Activated CD8-positive, alpha-beta memory T cell treated with anti-CD3 and anti-CD28 coated beads for 48 hours (primary cell): ENCODE measurements at regions not wholly inside any gene's neighbourhood (a gene's known extent, or its start where the extent isn't known, plus 50 kb on each side); places are given as distances from the start of the nearest gene placed in this dataset.
"Not testable (repeated sequence)": the region's sequence is repeated elsewhere in the genome, so short reads cannot be mapped to it uniquely, and the experiment has no call there.

Source experiments
- DNase-seq, 3 experiments: peaks; one replicate each; pipeline ENCODE4 v3.0.0-alpha.2; 2020; ENCODE audit warnings: low read depth in 2 of 3, low spot score in 2 of 3

DNA sequence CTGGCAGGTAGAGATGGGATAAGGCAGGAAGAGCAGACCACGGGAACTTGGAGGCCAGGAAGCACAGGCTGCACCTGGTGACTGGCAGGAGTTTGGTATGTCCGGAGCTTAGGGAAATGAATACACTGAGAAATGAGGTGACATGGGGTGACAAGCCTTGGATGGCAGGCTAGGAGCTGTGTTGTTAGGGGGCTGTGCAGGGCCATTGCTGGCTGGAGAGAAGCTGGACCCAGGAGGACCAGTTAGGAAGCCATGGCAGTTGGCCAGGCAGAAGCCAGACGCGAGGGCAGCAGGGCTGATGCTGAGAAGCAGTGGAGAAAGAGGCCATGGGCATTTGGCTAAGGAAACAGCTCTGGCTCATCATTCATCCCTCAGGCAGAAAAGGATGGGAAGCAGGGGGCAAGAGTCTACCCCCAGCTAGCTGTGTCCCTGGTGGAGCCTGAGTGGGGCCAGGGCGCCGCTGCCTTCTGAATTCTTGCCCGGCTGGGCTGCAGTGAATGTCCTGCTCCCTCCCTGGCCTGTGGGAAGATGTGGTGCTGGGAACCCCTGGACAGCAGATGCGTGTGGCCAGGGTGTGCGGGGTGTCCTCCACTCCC, 255.8 kb downstream of the FAM43A start:
- no peak for DNase-seq

DNA sequence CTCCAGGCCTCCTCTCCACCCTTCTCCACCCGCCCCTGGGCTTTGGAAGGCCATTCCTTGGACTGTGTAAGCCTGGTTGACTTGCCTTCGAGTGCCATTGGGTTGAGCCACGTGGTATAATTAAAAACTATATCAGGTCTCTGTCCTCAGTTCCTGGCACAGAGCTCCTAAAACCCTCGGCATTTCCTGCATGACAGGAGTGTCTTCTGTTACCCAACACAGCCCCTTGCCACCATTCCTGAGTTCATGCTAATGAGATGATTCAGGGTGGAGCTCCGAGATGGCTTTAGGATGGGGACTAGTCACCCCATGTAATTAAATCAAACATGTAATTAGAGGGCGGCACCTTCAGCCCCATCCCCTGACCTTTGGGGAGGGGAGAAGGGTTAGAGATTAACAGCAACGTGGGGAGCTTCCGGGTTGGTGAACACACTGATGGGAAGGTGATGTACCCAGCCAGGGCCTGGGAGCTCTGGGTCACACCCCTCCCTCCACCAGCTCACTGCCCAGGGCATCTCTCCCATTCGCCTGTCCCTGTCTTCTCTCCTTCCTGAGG, 256.4 kb downstream of the FAM43A start:
- no peak for DNase-seq

DNA sequence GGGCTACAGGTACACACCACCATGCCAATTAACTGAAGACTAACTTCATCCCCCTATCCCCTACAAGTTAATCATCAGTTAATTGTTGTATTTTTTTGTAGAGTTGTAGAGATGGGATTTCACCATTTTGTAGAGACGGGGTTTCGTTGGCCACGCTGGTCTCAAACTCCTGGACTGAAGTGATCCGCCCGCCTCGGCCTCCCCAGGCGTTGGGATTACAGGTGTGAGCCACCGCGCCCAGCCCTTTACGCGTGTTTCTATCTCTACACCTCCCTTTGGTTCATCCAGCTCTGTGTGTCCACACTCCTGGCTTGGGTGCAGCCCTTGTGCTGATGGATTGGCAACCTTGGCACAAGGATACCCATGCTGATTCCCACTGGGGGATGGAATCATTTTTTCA, 258.8 kb downstream of the FAM43A start:
- no peak for DNase-seq

DNA sequence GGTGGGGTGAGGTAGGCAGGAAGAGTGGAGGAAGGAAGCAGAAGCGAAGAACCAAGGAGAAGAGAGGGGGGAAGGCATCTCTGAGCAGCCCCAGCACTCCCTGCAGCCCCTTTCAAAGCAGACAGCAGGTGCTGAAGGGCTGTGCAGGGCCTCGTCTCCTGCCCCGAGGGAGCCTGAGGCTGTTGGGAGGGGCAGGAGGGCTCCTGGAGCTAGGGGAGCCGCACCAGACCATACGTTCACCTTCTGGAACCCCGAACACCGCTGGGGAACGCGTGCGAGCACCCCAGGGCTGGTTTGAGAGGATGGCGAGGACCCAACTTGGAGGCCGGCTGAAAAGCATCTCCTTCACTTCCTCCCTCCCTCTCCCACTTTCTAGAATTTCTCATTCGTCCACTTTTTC, 259.8 kb downstream of the FAM43A start:
- DNase-seq = no peak

DNA sequence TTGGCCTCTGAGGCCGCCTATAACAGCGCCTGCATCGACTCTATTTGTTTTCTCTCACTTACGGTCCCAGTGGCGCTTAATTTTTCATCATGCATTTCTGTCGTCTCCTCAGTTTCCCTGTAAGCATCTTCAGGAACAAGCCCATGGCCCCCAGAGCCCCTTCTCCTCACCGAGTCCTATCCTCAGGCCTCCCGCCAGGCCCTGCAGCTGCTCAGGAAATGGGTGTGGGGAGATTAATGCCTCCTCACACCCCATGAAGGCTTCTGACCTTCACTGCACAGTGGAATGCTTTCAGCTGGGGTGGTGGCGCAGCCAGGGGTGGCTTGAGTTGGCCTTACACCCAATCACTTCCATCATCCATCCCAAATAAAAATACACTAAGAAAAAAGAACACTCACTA, 260.4 kb downstream of the FAM43A start:
- DNase-seq = no peak

DNA sequence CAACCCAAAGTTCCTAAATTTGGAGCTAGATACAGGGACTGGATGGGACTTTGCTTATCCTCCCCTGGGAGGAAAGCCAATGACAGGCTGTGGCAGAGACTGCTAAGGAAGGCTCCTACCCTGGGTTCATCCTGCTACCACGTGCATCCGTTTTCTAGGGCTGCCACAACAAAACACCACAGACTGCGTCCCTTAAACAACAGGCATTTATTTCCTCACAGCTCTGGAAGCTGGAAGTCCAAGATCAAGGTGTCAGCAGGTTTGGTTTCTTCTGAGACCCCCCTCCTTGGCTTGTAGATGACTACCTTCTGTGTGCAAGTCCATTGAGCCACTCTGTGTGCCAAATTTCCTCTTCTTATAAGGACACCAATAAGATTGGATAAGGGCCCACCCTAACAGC, 263.9 kb downstream of the FAM43A start:
- DNase-seq = no peak

DNA sequence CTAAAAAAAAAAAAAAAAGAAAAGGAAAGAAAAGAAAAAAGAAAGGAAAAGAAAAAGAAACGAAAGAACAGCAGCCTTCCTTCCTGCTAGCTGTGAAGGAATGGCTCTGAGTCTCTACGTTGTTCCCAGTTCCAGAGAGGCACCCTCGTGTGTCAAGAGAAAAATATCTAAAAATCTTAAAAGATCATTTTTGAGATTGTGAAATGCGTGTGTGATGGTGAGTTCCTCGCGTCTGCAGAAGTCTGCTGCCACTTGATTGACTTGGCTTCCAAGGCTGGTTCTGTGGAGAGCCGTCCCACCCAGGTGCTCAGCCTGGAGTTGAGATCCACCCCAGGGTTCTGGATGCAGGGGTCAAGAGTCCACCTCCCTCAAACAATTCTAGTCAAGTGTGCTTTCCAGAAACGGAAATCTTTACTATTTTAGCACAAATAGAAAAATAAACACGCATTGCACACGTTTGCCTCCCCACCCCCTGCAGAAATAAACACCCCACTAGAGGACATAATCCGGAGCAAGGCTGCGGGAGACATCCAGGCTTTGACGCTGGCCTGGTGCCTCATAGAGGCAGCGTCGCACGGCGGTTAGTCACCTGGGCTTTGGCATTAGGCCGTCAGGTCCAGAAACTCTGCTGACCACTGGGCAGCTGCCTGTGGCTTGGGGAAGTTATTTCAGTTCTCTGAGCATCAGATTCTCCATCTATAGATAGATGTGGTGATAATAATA, 265.4 kb downstream of the FAM43A start:
- DNase-seq = no peak

DNA sequence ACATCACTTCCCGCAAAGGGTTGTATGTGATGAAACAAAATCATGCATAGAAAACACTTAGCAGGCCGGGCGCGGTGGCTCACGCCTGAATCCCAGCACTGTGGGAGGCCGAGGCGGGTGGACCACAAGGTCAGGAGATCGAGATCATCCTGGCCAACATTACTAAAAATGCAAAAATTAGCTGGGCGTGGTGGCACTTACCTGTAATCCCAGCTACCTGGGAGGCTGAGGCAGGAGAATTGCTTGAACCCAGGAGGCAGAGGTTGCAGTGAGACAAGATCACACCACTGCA, 265.9 kb downstream of the FAM43A start:
- not testable (repeated sequence) for DNase-seq

DNA sequence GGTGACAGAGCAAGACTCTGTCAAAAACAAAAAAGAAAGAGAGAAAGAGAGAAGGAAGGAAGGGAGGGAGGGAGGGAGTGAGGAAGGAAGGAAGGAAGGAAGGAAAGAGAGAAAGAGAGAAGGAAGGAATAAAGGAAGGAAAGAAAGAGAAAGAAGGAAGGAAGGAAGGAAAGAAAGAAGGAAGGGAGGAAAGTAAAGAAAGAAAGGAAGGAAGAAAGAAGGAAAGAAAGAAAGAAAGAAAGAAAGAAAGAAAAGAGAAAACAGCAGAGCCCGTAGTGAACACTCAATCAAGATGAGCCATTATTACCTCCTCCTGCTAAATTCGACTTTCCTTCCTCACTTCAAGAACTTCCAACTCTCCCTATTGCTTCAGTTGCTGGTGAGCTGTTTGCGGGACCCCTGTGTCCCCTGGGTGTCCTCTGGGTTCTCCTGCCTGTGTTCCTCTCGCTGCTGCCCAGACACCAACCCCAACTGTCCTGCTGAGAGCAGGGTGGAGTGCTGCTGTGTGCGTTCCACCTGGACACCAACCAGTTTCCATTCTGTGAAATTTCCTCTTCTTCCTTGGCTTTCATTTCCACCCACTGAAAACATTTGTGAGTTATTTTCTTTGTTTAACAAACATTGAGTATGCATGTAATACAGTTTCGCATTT, 266.4 kb downstream of the FAM43A start:
- DNase-seq = no peak

DNA sequence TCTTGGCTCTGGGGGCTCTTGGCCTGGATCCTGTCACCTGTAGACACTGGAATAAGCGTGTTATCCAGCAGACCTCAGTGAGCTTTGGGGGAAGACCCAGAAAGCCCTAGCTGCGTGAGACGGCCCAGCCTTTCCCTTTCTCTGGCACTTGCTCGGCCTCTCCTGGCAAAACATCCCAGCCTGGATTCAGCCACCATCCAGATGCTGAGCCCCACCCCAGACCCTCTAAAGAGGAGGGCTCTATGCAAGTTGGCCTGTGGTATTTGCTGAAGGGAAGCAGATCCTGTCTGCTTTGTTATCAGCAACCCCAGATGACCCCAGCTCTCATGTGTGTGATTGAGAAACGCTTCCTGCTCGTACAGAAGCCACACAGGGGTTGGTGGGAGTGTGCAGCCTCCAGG, 267.2 kb downstream of the FAM43A start:
- no peak for DNase-seq

DNA sequence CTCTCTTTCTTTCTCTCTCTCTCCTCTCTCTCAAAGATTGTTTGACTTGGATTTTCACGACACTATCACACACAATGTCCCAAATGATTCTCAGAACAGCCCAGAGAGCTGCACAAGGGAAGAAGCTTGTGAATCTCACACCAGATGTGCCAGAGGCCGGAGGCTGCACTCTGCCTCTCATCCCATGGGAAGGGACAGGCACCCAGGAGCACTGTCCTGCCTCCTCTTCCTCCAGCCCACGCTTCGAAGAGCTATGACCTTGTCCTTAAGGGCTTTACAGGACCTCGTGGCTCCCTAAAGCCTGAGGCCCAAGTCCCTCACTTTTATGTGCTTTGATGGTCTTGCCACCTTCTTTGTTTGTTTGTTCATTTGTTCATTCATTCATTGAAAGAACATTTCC, 267.6 kb downstream of the FAM43A start:
- no peak for DNase-seq

DNA sequence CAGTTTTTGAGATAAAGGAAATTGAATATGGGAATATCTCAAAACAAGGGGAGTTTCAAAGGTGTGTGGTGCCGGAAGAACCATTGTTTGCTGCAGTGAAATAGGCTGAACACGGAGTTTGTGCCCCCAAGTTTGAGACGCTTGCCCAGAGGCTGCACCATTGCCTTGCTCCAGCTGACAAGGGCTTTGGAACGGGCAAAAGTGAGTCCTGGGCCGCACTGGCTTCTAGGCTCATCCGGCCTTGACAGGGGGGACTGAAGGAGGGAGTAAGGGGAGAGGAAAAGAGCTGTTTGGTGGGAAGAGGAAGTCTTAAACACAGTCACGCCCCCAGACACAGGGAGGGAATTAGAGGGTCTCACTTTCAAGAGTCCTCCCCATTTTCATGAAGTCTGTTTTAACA, 269.9 kb downstream of the FAM43A start:
- DNase-seq = no peak

DNA sequence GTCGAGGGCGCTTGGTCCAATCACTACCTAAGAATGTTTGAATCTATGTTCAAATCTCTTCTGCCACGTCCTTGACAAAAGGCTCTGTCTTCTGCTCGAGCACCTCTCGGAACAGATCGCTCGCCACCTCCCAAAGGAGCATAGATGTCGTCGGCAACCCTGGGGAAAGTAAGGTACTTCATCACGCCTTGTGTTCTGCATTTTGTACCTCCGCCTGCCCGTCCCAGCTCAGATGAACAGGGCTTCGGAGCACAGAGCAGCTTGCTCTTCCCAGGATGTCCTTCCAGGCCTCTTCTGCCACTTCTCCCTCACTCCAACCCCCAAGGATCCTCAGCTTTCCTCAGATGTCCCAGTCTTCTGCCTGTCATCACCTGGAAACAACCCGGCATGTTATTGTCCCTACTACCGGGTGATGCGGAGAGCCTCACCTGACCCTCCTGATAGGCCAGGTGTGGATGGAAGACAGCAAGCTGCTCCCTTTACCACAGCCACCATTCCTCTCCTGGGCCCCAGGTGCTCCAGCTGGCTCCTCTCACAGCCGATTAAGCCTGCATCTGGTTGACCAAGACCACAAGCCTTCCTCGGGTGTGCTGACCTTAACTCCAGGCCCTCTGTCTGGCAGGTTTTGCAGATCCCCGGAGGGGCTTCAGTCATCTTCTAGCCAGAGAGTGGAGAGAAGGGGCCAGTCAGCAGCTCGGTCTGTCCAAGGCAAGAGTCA, 270.5 kb downstream of the FAM43A start:
- no peak for DNase-seq

DNA sequence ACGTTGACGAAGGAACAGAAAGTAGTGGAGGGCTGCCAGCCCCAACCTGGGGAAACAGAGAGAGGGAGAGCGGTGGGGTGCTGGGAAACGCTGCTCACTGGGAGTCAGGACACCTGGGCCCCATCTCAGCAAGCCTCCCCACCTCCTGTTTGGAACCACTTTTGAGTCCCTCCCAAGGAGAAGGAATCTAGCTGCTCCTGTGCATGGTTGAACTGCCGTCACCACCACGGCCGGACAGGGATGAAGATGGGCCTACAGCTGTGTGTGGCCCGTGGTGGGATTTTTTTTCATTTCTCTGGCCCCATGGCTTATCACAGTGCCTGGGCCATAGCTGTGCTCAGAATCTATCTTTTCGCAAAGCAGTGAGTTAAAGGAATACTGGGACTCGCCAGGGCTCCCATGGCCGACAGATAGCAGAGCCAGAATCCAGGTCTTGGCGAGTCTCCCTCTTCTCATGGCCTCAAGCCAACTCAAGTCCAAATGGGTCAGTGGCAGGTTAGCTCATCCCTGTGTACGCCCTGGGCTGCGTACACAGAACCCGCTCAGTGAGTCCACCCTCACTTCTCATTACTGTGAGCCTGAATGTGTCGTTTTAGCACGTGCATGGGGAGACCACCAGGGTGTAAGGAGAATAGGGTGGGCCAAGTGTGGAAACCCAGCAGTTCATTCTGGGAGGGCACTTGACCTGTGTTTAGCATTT, 271.2 kb downstream of the FAM43A start:
- no peak for DNase-seq

DNA sequence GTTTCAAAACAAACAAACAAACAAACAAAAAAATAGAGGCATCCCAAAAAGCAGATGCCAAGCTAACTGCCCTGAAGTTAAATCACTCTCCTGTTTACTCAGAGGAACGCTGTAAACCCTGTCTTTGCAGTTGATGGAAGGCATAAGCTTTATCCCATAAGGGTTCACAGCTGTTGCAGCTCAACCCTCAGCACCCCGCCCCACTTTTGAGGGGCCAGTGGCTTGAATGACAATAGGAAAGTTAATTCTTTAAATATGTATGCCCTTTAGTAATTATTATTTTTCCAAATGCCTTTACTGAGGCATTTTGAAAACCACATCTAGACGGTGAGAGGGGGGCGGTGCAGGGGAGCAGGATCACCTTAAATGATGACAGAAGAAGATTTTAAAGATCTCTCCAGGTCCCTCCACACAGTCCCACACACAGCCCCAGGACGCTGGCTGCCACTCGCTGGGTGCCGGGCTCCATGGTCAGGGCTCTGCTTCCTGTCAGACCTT, 272.1 kb downstream of the FAM43A start:
- no peak for DNase-seq

DNA sequence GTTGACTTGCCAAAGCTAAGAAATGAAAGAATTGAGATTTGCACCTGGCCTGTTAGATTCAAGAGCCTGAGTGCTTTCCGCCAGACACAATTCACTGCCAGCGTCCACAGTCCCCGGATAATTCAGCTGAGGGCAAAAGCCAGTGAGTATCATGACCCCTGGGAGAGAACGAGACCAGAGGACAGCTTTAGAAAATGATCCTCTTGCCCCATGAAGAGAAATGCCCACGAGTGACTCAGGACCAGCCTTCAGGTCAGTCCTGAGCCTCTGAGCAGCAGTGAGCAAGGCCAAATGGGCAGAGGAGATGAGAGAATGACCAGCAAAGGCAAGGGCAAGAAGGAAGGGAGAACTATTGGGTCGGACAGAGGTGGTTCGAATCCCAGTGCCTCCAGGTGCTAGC, 273.5 kb downstream of the FAM43A start:
- DNase-seq = no peak

DNA sequence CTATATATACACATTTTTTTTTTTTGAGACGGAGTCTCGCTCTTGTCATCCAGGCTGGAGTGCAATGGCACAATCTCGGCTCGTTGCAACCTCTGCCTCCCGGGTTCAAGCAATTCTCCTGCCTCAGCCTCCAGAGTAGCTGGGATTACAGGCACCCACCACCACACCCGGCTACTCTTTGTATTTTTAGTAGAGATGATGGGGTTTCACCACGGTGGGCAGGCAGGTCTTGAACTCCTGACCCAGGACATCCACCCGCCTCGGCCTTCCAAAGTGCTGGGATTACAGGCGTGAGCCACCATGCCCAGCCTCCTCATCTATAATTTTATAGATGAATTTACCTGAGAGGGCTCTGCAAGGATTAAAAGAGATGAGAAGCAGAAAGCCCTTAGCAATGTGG, 274.0 kb downstream of the FAM43A start:
- DNase-seq = not testable (repeated sequence)

DNA sequence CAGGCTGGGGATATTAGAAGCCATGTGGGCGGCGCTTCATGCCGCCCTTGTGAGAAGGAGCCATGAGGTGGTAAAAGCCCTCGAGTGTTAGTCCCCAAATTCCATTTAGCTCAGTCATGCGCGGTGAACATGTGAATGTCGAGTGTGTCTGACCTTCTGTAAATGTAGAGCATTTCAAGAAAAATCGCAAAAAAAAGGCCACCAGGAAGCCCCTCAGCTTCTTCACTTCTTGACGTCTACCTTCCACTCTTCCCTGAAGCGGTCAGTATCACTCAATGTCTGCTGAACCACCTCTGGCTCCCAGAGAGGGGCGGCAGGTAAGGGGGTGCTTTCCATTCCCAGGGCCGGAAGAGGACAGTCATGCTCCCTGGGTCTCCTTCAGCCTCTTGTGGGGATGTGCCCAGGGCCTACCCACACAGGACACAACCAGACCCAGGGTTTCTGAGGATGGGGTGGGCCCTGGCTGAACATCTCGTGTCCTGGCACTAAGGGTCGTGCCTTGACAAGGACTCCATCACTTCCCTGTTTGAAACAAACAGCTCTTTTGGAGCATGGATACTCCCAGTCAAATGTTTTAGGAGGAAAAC, 274.9 kb downstream of the FAM43A start:
- no peak for DNase-seq

DNA sequence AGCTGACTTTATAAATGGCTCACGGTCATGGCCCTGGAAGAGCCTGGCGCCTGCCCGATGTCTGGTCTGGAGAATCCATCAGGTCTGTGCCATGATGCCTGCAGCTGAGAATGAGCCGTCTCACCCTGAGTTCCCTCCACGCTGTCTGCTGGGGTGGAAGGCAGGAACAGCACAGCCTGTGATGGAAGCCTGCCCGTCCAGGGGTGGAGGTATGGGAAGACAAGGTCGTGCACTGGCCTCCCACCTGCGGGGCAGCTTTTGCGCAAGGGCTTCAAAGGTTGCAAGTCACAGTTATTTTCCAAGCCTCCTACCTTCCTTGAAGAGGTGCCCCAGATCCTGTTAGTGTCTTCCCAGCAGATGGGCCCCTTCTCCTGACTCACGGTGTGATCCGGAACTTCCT, 275.5 kb downstream of the FAM43A start:
- DNase-seq = no peak

DNA sequence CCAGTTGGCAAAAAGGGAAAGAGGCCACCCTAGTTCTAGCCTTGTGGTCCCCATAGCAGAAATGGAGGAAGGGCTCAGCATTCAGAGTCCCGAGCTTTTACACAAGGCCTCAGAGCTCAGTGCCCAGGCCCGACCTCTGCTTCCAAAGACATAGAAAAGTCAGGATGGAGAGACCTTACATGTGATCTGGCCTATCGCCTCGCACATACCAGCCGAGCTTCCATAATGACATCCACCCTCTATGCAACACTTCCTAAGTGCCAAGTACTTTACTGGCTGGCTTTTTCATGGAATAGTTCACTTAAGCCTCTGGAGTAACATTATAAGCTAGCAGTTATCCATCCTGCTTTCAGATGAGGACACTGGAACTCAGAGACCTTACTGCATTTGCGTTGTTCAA, 275.9 kb downstream of the FAM43A start:
- no peak for DNase-seq

DNA sequence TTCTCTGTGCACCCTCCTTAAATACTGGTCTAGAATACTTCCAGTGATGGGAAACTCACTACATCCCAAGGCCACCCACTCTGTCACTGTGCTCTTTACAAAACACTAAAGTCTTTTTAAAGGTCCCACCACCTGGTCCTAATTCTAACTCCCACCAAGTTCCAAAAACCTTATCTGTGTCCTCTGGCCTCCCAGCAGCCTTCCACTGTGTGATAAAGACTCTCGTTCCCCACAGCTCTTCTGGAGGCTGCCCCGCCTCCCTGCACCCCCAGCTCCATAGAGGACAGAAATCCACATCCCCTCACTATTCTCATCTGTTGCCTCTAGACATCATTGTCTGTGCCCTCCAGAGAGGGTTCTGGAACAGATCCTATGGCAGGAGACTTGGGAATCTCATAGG, 276.4 kb downstream of the FAM43A start:
- DNase-seq = no peak
